ENCODE measurements at regions not wholly inside any gene's neighbourhood (a gene's known extent, or its start where the extent isn't known, plus 50 kb on each side); places are given as distances from the start of the nearest gene placed in this dataset.

- Histone ChIP-seq H3K4me2 (ENCODE audit: control insufficient read depth, extremely low read depth, insufficient read depth, low read depth, low read length) (no peak overlapping the region), H3K27ac (ENCODE audit: control insufficient read depth, insufficient read depth, low read length) (no peak overlapping the region), H3K27me3 (ENCODE audit: control insufficient read depth, extremely low read depth, insufficient read depth, low read length) (no peaks in the 10 kb centered on the region), H3K4me3 (ENCODE audit: control insufficient read depth in 2 of 3, extremely low read depth in 1 of 3, insufficient read depth in 2 of 3, low read depth in 1 of 3, low read length in 3 of 3) (no peak overlapping the region), H3K9me3 (ENCODE audit: control insufficient read depth, low read depth, low read length) (no peaks in the 10 kb centered on the region), H2AFZ (ENCODE audit: control insufficient read depth, low read length) (no peak overlapping the region), H4K20me1 (ENCODE audit: control insufficient read depth, extremely low read depth, insufficient read depth, low read length) (no peaks in the 10 kb centered on the region), H3K36me3 (ENCODE audit: control insufficient read depth in 2 of 2, extremely low read depth in 1 of 2, insufficient read depth in 2 of 2, low read length in 2 of 2) (no peaks in the 10 kb centered on the region), H3K79me2 (ENCODE audit: control insufficient read depth, insufficient read depth, low read length) (no peaks in the 10 kb centered on the region), H3K4me1 (ENCODE audit: control insufficient read depth, extremely low read depth, insufficient read depth, low read length) (no peaks in the 10 kb centered on the region), H3K9me1 (ENCODE audit: control insufficient read depth, extremely low read depth, insufficient read depth, low read length) (no peaks in the 10 kb centered on the region), H3K9ac (ENCODE audit: control insufficient read depth, extremely low read depth, insufficient read depth, low read length) (no peak overlapping the region)
- FAIRE-seq (no peak), DNase-seq (ENCODE audit: low read depth, low spot score) (no peak)
- TF ChIP-seq CTCF (optimal IDR thresholded peaks at IDR 0.05 in 1 of 3, IDR thresholded peaks at IDR 0.05 in 1 of 3, conservative IDR thresholded peaks at IDR 0.05 in 1 of 3; ENCODE audit: extremely low read depth in 1 of 3, insufficient read depth in 2 of 3, low read length in 3 of 3), result no peak
- TF ChIP-seq EZH2 (IDR thresholded peaks at IDR 0.05; ENCODE audit: low read length), result no peak
- dilution Hi-C loops (cut with MboI; ENCODE audit: extremely low pct_ligation_motif_present, low sequenced_read_pairs), result no loop called here
Observed at GRCh38 chr3:95172164-95172943, 1109.5 kb downstream of the NSUN3 start.

- no peak overlapping the region for H3K4me2 ChIP-seq (ENCODE audit: control insufficient read depth, extremely low read depth, insufficient read depth, low read depth, low read length)
- dilution Hi-C loops (cut with MboI; ENCODE audit: extremely low pct_ligation_motif_present, low sequenced_read_pairs), result no loop called here
- H3K79me2 ChIP-seq (ENCODE audit: control insufficient read depth, insufficient read depth, low read length), result no peaks in the 10 kb centered on the region
- no peaks in the 10 kb centered on the region for H3K4me1 ChIP-seq (ENCODE audit: control insufficient read depth, extremely low read depth, insufficient read depth, low read length)
- no peak overlapping the region for H2AFZ ChIP-seq (ENCODE audit: control insufficient read depth, low read length)
- H3K27me3 ChIP-seq (ENCODE audit: control insufficient read depth, extremely low read depth, insufficient read depth, low read length), result no peaks in the 10 kb centered on the region
- no peak overlapping the region for H3K9ac ChIP-seq (ENCODE audit: control insufficient read depth, extremely low read depth, insufficient read depth, low read length)
- no peaks in the 10 kb centered on the region for H3K9me1 ChIP-seq (ENCODE audit: control insufficient read depth, extremely low read depth, insufficient read depth, low read length)
- no peaks in the 10 kb centered on the region for H3K36me3 ChIP-seq (ENCODE audit: control insufficient read depth in 2 of 2, extremely low read depth in 1 of 2, insufficient read depth in 2 of 2, low read length in 2 of 2)
- H4K20me1 ChIP-seq (ENCODE audit: control insufficient read depth, extremely low read depth, insufficient read depth, low read length), result no peaks in the 10 kb centered on the region
- no peaks in the 10 kb centered on the region for H3K9me3 ChIP-seq (ENCODE audit: control insufficient read depth, low read depth, low read length)
- H3K4me3 ChIP-seq (ENCODE audit: control insufficient read depth in 2 of 3, extremely low read depth in 1 of 3, insufficient read depth in 2 of 3, low read depth in 1 of 3, low read length in 3 of 3), result no peak overlapping the region
- DNase-seq (ENCODE audit: low read depth, low spot score) (no peak), FAIRE-seq (no peak)
- no peak for TF ChIP-seq CTCF (optimal IDR thresholded peaks at IDR 0.05 in 1 of 3, IDR thresholded peaks at IDR 0.05 in 1 of 3, conservative IDR thresholded peaks at IDR 0.05 in 1 of 3; ENCODE audit: extremely low read depth in 1 of 3, insufficient read depth in 2 of 3, low read length in 3 of 3)
- TF ChIP-seq EZH2 (IDR thresholded peaks at IDR 0.05; ENCODE audit: low read length), result no peak
- no peak overlapping the region for H3K27ac ChIP-seq (ENCODE audit: control insufficient read depth, insufficient read depth, low read length)
Observed at GRCh38 chr3:95177096-95177495, 1114.2 kb downstream of the NSUN3 start.

All from keratinocyte (primary cell).